MM.1S (cell line): ENCODE measurements at regions not wholly inside any gene's neighbourhood (a gene's known extent, or its start where the extent isn't known, plus 50 kb on each side); places are given as distances from the start of the nearest gene placed in this dataset.

Source experiments
- DNase-seq: peaks from one replicate; pipeline ENCODE4 v3.0.0-alpha.2; 2015
- H2AFZ ChIP-seq: fragments of 300-600 bp; sonication (generic); 2 replicates; pipeline ENCODE4 v1.6.0; 2016; ENCODE audit warnings: antibody characterized with exemption, low read length
- H3F3A ChIP-seq: fragments of 300-600 bp; sonication (generic); 2 replicates; pipeline ENCODE4 v1.6.1; 2016; ENCODE audit warnings: mild to moderate bottlenecking, antibody characterized with exemption, low read length, moderate library complexity, mixed read lengths; ENCODE audit not compliant: insufficient read depth
- H3K27ac ChIP-seq: fragments of 300-600 bp; sonication (generic); 2 replicates; pipeline ENCODE4 v1.5.1; 2016; ENCODE audit warnings: mild to moderate bottlenecking, low read length
- H3K27me3 ChIP-seq: fragments of 300-600 bp; sonication (generic); replicated peaks from 2 replicates; pipeline ENCODE4 v1.6.0; 2016; ENCODE audit warnings: low read length; ENCODE audit not compliant: insufficient read depth
- H3K36me3 ChIP-seq: fragments of 300-600 bp; sonication (generic); replicated peaks from 2 replicates; pipeline ENCODE4 v1.6.1; 2016; ENCODE audit warnings: mild to moderate bottlenecking, low read length, mixed read lengths; ENCODE audit not compliant: insufficient read depth
- H3K4me1 ChIP-seq: fragments of 300-600 bp; sonication (generic); 2 replicates; pipeline ENCODE4 v1.6.1; 2016; ENCODE audit warnings: low read length, mixed read lengths
- H3K4me2 ChIP-seq: fragments of 300-600 bp; sonication (generic); 2 replicates; pipeline ENCODE4 v1.6.0; 2016; ENCODE audit warnings: low read depth, low read length
- H3K4me3 ChIP-seq: fragments of 300-600 bp; sonication (generic); 2 replicates; pipeline ENCODE4 v1.5.1; 2016; ENCODE audit warnings: low read length, mixed read lengths
- H3K79me2 ChIP-seq: fragments of 300-600 bp; sonication (generic); 2 replicates; pipeline ENCODE4 v1.6.1; 2016; ENCODE audit warnings: mixed run types, low read length, mixed read lengths
- H3K9ac ChIP-seq: fragments of 300-600 bp; sonication (generic); 2 replicates; pipeline ENCODE4 v1.6.1; 2016; ENCODE audit warnings: low read length, mixed read lengths
- H3K9me2 ChIP-seq: fragments of 300-600 bp; sonication (generic); replicated peaks from 2 replicates; pipeline ENCODE4 v1.6.1; 2016; ENCODE audit warnings: mild to moderate bottlenecking, low read length, mixed read lengths; ENCODE audit not compliant: insufficient read depth
- H3K9me3 ChIP-seq: fragments of 300-600 bp; sonication (generic); replicated peaks from 2 replicates; pipeline ENCODE4 v1.6.1; 2016; ENCODE audit warnings: mild to moderate bottlenecking, low read length, mixed read lengths; ENCODE audit not compliant: insufficient read depth
- H4K20me1 ChIP-seq: fragments of 300-600 bp; sonication (generic); 2 replicates; pipeline ENCODE4 v1.6.1; 2016; ENCODE audit warnings: mild to moderate bottlenecking, low read length, moderate library complexity, mixed read lengths; ENCODE audit not compliant: insufficient read depth
- EZH2 ChIP-seq: fragments of 300-600 bp; sonication (generic); optimal IDR thresholded peaks from 2 replicates; pipeline ENCODE3; 2017; ENCODE audit warnings: low read depth, mild to moderate bottlenecking, antibody characterized with exemption, low read length, mixed read lengths
- EZH2phosphoT487 ChIP-seq: fragments of 300-600 bp; sonication (generic); IDR thresholded peaks from 2 replicates; pipeline ENCODE4 v1.6.1; 2018; ENCODE audit warnings: antibody characterized with exemption, low read length
- TF ChIP-seq, protein P1 (sequence below): fragments of 300-600 bp; sonication (generic); IDR thresholded peaks from 2 replicates; pipeline ENCODE4 v1.5.1; 2016; ENCODE audit warnings: antibody characterized with exemption, low read length, mixed read lengths

DNA sequence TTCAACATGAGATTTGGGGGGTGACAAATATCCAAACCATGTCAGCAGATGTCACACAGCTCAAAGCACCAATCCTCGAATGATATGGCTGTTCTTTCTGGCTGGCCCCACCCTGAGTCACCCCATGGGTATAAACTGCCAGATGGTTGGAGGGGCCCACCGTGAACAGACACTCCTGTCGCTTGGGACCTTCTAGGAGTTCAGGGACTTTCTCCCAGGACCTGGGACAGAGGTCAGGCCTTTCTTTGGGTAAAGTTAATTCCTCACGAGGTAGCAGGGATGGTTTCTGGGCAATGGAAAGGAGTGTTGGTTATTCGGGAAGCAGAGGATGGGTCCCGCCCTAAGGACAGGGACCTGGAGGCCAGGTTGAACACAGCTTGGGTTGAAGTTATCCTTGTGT is 262.0 kb downstream of the ACTR3B start:
- H3K9me3 ChIP-seq = no peaks in the 10 kb centered on the region
- no peak overlapping the region for H3K4me2 ChIP-seq
- H3K4me1 ChIP-seq = no peaks in the 10 kb centered on the region
- DNase-seq = no peak
- no peaks in the 10 kb centered on the region for H3K79me2 ChIP-seq
- no peaks in the 10 kb centered on the region for H3K36me3 ChIP-seq
- no peak overlapping the region for H2AFZ ChIP-seq
- no peaks in the 10 kb centered on the region for H3F3A ChIP-seq
- no peak overlapping the region for H3K4me3 ChIP-seq
- H3K9me2 ChIP-seq = no peaks in the 10 kb centered on the region
- no peak overlapping the region for H3K27ac ChIP-seq
- H4K20me1 ChIP-seq = no peaks in the 10 kb centered on the region
- TF ChIP-seq EZH2 (no peak), EZH2phosphoT487 (no peak)
- TF ChIP-seq, protein P1, sequence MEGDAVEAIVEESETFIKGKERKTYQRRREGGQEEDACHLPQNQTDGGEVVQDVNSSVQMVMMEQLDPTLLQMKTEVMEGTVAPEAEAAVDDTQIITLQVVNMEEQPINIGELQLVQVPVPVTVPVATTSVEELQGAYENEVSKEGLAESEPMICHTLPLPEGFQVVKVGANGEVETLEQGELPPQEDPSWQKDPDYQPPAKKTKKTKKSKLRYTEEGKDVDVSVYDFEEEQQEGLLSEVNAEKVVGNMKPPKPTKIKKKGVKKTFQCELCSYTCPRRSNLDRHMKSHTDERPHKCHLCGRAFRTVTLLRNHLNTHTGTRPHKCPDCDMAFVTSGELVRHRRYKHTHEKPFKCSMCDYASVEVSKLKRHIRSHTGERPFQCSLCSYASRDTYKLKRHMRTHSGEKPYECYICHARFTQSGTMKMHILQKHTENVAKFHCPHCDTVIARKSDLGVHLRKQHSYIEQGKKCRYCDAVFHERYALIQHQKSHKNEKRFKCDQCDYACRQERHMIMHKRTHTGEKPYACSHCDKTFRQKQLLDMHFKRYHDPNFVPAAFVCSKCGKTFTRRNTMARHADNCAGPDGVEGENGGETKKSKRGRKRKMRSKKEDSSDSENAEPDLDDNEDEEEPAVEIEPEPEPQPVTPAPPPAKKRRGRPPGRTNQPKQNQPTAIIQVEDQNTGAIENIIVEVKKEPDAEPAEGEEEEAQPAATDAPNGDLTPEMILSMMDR = no peak
- no peaks in the 10 kb centered on the region for H3K27me3 ChIP-seq
- H3K9ac ChIP-seq = no peak overlapping the region

DNA sequence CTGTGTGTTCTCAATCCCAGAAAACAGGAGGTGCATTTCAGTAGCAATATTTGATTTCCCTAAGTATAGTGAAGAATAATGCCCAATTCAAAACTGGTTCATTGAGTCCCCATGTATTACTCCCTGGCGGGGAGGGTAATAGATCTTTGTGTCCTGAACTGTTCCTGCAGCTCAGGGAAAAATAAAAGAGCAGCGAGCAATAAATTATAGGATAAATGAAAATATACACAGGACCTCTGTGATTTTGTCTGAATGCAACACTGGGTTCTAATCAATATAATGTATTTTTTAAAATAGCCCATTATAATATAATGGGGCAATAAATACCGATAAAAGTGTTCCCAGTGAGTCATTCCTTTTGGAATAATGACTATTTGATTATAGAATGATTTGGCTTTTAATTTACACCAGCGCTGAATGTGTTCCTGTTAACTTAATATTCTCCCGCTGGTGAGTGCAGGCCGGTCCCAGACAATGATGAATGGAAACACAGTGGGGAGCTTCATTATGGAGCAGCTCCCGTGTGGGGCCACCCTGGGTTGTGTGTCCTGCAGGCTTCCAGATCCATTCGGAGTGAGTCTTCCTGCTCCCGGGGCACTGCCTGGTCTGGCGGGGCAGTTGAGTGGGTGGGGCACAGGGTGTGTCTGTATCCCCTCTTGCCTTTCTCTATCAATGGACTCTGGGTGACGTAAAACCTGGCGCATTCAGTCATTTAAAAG is 263.1 kb downstream of the ACTR3B start:
- no peaks in the 10 kb centered on the region for H3K36me3 ChIP-seq
- no peaks in the 10 kb centered on the region for H3F3A ChIP-seq
- H3K9me3 ChIP-seq = no peaks in the 10 kb centered on the region
- no peak overlapping the region for H3K9ac ChIP-seq
- no peak overlapping the region for H3K27ac ChIP-seq
- H3K27me3 ChIP-seq = no peaks in the 10 kb centered on the region
- no peaks in the 10 kb centered on the region for H3K79me2 ChIP-seq
- no peak overlapping the region for H2AFZ ChIP-seq
- no peaks in the 10 kb centered on the region for H3K9me2 ChIP-seq
- peak overlapping the region; percentile 19; the same call in 1 of the 2 replicates for H3K4me2 ChIP-seq
- no peak for TF ChIP-seq EZH2phosphoT487
- TF ChIP-seq, protein P1 = no peak
- H4K20me1 ChIP-seq = no peaks in the 10 kb centered on the region
- H3K4me1 ChIP-seq = no peaks in the 10 kb centered on the region
- H3K4me3 ChIP-seq = no peak overlapping the region
- no peak for DNase-seq

DNA sequence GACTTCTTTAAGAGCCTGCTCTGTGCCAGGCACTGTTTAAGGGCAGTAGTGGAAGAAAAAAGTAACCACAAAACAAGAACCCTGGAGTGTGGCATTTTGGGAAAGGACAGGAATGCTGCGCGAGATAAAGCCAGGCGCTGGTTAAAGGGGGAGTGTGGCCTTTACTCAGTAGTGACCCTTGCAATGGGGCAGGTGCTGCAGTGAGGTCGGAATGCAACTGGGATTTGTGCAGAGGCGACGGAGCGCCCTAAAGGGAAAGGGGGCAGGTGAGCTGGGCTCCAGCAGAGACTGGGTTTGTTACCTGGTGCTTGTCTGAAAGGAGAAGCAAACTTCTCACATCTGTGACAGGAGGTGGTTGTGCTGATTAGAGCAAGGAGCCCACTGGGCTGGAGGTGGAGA is 263.6 kb downstream of the ACTR3B start:
- no peak overlapping the region for H3K4me2 ChIP-seq
- H3K36me3 ChIP-seq = no peaks in the 10 kb centered on the region
- no peak overlapping the region for H3K9ac ChIP-seq
- H3K27ac ChIP-seq = no peak overlapping the region
- no peaks in the 10 kb centered on the region for H3K9me2 ChIP-seq
- H3K9me3 ChIP-seq = no peaks in the 10 kb centered on the region
- H3K4me3 ChIP-seq = no peak overlapping the region
- TF ChIP-seq EZH2 (no peak), EZH2phosphoT487 (no peak)
- TF ChIP-seq, protein P1 = no peak
- H3K27me3 ChIP-seq = no peaks in the 10 kb centered on the region
- H3K4me1 ChIP-seq = no peaks in the 10 kb centered on the region
- H3K79me2 ChIP-seq = no peaks in the 10 kb centered on the region
- DNase-seq = no peak
- no peaks in the 10 kb centered on the region for H3F3A ChIP-seq
- H4K20me1 ChIP-seq = no peaks in the 10 kb centered on the region
- H2AFZ ChIP-seq = no peak overlapping the region
